Progenitor cell of endocrine pancreas (in vitro differentiated cells): ENCODE measurements at regions not wholly inside any gene's neighbourhood (a gene's known extent, or its start where the extent isn't known, plus 50 kb on each side); places are given as distances from the start of the nearest gene placed in this dataset.
"Not testable (repeated sequence)": the region's sequence is repeated elsewhere in the genome, so short reads cannot be mapped to it uniquely, and the experiment has no call there.

Experiments used
- DNase-seq: peaks from one replicate; pipeline ENCODE4 v3.0.0; 2021; ENCODE audit warnings: low spot score; ENCODE audit not compliant: unreplicated experiment
- H3K27ac Mint-ChIP-seq: 2 replicates; pipeline ENCODE4 v1.8.0; 2021; ENCODE audit warnings: mild to moderate bottlenecking, moderate library complexity, mixed read lengths
- H3K27me3 Mint-ChIP-seq: 2 replicates; pipeline ENCODE4 v1.8.0; 2021; ENCODE audit warnings: mixed read lengths
- H3K36me3 Mint-ChIP-seq: 2 replicates; pipeline ENCODE4 v1.8.0; 2022; ENCODE audit warnings: mixed read lengths; ENCODE audit not compliant: insufficient read depth
- H3K4me1 Mint-ChIP-seq: 2 replicates; pipeline ENCODE4 v1.8.0; 2021; ENCODE audit warnings: low read depth, mixed read lengths
- H3K4me3 Mint-ChIP-seq: 2 replicates; pipeline ENCODE4 v1.8.0; 2021; ENCODE audit warnings: low read depth, mild to moderate bottlenecking, moderate library complexity, mixed read lengths
- H3K9me3 Mint-ChIP-seq: 2 replicates; pipeline ENCODE4 v1.8.0; 2021; ENCODE audit warnings: low read depth, mixed read lengths
- TF ChIP-seq, protein P1 (sequence below): fragments of 200-600 bp; sonication (generic); IDR thresholded peaks from one replicate; pipeline ENCODE4 v1.5.0; 2021; ENCODE audit warnings: antibody characterized with exemption, mild to moderate bottlenecking; ENCODE audit not compliant: unreplicated experiment

GRCh38 chr4:173722075-173722474, 192.0 kb upstream of the HAND2 start:
- H3K4me3 Mint-ChIP-seq, result no peak overlapping the region
- H3K36me3 Mint-ChIP-seq, result peaks cover 4% of the 10 kb centered on the region
- no peaks in the 10 kb centered on the region for H3K4me1 Mint-ChIP-seq
- no peak overlapping the region for H3K27ac Mint-ChIP-seq
- H3K27me3 Mint-ChIP-seq, result no peaks in the 10 kb centered on the region
- no peak for DNase-seq
- H3K9me3 Mint-ChIP-seq, result peaks cover 18% of the 10 kb centered on the region
- TF ChIP-seq, protein P1, sequence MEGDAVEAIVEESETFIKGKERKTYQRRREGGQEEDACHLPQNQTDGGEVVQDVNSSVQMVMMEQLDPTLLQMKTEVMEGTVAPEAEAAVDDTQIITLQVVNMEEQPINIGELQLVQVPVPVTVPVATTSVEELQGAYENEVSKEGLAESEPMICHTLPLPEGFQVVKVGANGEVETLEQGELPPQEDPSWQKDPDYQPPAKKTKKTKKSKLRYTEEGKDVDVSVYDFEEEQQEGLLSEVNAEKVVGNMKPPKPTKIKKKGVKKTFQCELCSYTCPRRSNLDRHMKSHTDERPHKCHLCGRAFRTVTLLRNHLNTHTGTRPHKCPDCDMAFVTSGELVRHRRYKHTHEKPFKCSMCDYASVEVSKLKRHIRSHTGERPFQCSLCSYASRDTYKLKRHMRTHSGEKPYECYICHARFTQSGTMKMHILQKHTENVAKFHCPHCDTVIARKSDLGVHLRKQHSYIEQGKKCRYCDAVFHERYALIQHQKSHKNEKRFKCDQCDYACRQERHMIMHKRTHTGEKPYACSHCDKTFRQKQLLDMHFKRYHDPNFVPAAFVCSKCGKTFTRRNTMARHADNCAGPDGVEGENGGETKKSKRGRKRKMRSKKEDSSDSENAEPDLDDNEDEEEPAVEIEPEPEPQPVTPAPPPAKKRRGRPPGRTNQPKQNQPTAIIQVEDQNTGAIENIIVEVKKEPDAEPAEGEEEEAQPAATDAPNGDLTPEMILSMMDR, result no peak

GRCh38 chr4:173718504-173718903, 188.5 kb upstream of the HAND2 start:
- not testable (repeated sequence) for H3K4me3 Mint-ChIP-seq, DNase-seq, H3K36me3 Mint-ChIP-seq, H3K4me1 Mint-ChIP-seq, H3K27me3 Mint-ChIP-seq, H3K27ac Mint-ChIP-seq
- H3K9me3 Mint-ChIP-seq, result peaks cover 18% of the 10 kb centered on the region

DNA sequence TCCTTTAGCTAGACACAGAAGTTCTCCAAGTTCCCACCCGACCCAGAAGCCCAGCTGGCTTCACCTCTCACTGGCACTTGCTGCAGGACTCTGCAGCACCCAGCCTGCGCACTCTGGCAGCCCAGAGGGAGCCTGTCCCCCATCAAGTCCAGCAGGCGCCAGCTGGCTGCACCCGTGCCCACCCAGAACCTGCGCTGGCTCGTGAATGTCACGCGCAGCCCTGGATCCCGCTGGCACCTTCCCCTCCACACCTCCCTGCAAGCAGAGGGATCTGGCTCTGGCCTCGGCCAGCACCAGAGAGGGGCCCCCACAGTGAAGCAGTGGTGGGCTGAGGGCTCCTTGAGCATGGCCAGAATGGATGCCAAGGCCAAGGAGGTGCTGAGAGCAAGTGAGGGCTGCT, 187.6 kb upstream of the HAND2 start:
- Mint-ChIP-seq H3K4me1 (no peaks in the 10 kb centered on the region), H3K4me3 (no peak overlapping the region), H3K36me3 (peaks cover 4% of the 10 kb centered on the region), H3K9me3 (peaks cover 18% of the 10 kb centered on the region), H3K27me3 (no peaks in the 10 kb centered on the region), H3K27ac (no peak overlapping the region)
- TF ChIP-seq, protein P1, result no peak
- no peak for DNase-seq

DNA sequence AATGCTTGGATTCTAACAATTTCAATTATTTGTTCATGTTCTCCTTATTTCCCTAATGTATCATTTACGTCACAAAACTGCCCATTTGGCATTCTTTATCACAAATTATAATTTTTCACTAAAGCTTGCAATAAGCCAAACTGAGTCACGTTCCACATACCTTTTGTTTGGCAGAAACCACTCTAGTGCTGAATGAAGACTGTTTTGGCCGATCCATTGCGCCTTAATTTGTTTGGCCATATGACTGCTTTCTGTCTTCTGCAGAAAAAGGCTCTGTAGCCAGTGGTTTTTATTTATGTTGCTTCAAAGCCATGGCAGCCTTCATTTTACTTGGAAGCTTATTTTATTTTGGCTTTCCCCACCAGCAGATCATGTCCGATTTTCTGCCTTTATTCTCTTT, 184.4 kb upstream of the HAND2 start:
- H3K27ac Mint-ChIP-seq, result no peak overlapping the region
- DNase-seq, result no peak
- no peaks in the 10 kb centered on the region for H3K27me3 Mint-ChIP-seq
- H3K4me1 Mint-ChIP-seq, result no peaks in the 10 kb centered on the region
- H3K4me3 Mint-ChIP-seq, result no peak overlapping the region
- peaks cover 18% of the 10 kb centered on the region for H3K9me3 Mint-ChIP-seq
- peaks cover 4% of the 10 kb centered on the region for H3K36me3 Mint-ChIP-seq
- TF ChIP-seq, protein P1, result no peak

GRCh38 chr4:173713026-173713425, 183.0 kb upstream of the HAND2 start:
- DNase-seq, result no peak
- H3K4me1 Mint-ChIP-seq, result peaks cover 1% of the 10 kb centered on the region
- H3K9me3 Mint-ChIP-seq, result peaks cover 3% of the 10 kb centered on the region
- TF ChIP-seq, protein P1, result no peak
- H3K27ac Mint-ChIP-seq, result no peak overlapping the region
- no peaks in the 10 kb centered on the region for H3K27me3 Mint-ChIP-seq
- no peaks in the 10 kb centered on the region for H3K36me3 Mint-ChIP-seq
- no peak overlapping the region for H3K4me3 Mint-ChIP-seq

- DNase-seq, result no peak
- Mint-ChIP-seq H3K4me3 (no peak overlapping the region), H3K9me3 (peaks cover 3% of the 10 kb centered on the region), H3K36me3 (no peaks in the 10 kb centered on the region), H3K27ac (no peak overlapping the region), H3K4me1 (peaks cover 1% of the 10 kb centered on the region), H3K27me3 (no peaks in the 10 kb centered on the region)
- TF ChIP-seq, protein P1, result no peak
Measured at GRCh38 chr4:173707658-173708419, 177.8 kb upstream of the HAND2 start.
